SK-N-SH (cell line): ENCODE measurements at regions not wholly inside any gene's neighbourhood (a gene's known extent, or its start where the extent isn't known, plus 50 kb on each side); places are given as distances from the start of the nearest gene placed in this dataset.

Source experiments
- CTCF ChIA-PET: fragments of 300-600, 350-600 bp; formaldehyde crosslinking; extraction: SDS; loops from one replicate; lab custom pipeline; 2021; lab: Yijun Ruan, JAX
- POLR2A ChIA-PET: fragments of 350-600 bp; sonication (Branson Sonifier 250); formaldehyde crosslinking; extraction: SDS; loops from one replicate; lab custom pipeline; 2020; ENCODE audit warnings: antibody characterized with exemption, inconsistent platforms; lab: Yijun Ruan, JAX
- DNase-seq: peaks from one replicate; pipeline ENCODE4 v3.0.0; 2012
- H2AFZ ChIP-seq: fragments of 200-600 bp; sonication (generic); 2 replicates; pipeline ENCODE4 v1.8.1; 2016; ENCODE audit warnings: antibody characterized with exemption, mild to moderate bottlenecking, low read depth
- H3F3A ChIP-seq: fragments of 200-600 bp; sonication (generic); replicated peaks from 2 replicates; pipeline ENCODE3; 2016; ENCODE audit warnings: antibody characterized with exemption, mild to moderate bottlenecking; ENCODE audit not compliant: insufficient read depth
- H3K27ac ChIP-seq, 2 experiments: fragments of 200-500 bp in 1 of 2; fragments of 200-600 bp in 1 of 2; sonication (Bioruptor generic) in 1 of 2; sonication (generic), shearing (Covaris generic) in 1 of 2; 2 replicates each; pipeline versions ENCODE4 v1.5.1 to v1.6.1; 2014 to 2016; ENCODE audit warnings: low read depth in 2 of 2, inconsistent platforms in 1 of 2, low read length in 1 of 2, mild to moderate bottlenecking in 1 of 2, mixed read lengths in 1 of 2
- H3K27me3 ChIP-seq: fragments of 200-600 bp; sonication (generic), shearing (Covaris generic); 2 replicates; pipeline ENCODE4 v1.6.1; 2016; ENCODE audit warnings: mixed run types; ENCODE audit not compliant: insufficient read depth
- H3K36me3 ChIP-seq, 2 experiments: fragments of 200-500 bp in 1 of 2; fragments of 200-600 bp in 1 of 2; sonication (Bioruptor generic) in 1 of 2; sonication (generic) in 1 of 2; replicated peaks in 1 of 2; 2 replicates each; pipeline versions ENCODE3 to v1.5.1; 2014 to 2016; ENCODE audit warnings: low read length in 1 of 2, mild to moderate bottlenecking in 1 of 2; ENCODE audit not compliant: insufficient read depth in 2 of 2, control insufficient read depth in 1 of 2
- H3K4me1 ChIP-seq, 2 experiments: fragments of 200-500 bp in 1 of 2; fragments of 200-600 bp in 1 of 2; sonication (Bioruptor generic) in 1 of 2; sonication (generic), shearing (Covaris generic) in 1 of 2; 2 replicates each; pipeline versions ENCODE4 v1.5.1 to v1.6.1; 2014 to 2016; ENCODE audit warnings: low read depth in 1 of 2, low read length in 1 of 2, mixed run types in 1 of 2; ENCODE audit not compliant: insufficient read depth in 2 of 2, control insufficient read depth in 1 of 2
- H3K4me2 ChIP-seq: fragments of 200-600 bp; sonication (generic), shearing (Covaris generic); 2 replicates; pipeline ENCODE4 v1.6.1; 2017; ENCODE audit warnings: mixed run types
- H3K4me3 ChIP-seq, 2 experiments: fragments of 200-500 bp in 1 of 2; fragments of 200-600 bp in 1 of 2; sonication (Bioruptor generic) in 1 of 2; sonication (generic), shearing (Covaris generic) in 1 of 2; 2 replicates each; pipeline versions ENCODE4 v1.5.1 to v1.8.1; 2014 to 2016; ENCODE audit warnings: low read depth in 2 of 2, inconsistent platforms in 1 of 2, low read length in 1 of 2, mild to moderate bottlenecking in 1 of 2, mixed read lengths in 1 of 2, moderate library complexity in 1 of 2
- H3K79me2 ChIP-seq: fragments of 200-600 bp; sonication (generic); 2 replicates; pipeline ENCODE4 v1.8.1; 2017; ENCODE audit warnings: mild to moderate bottlenecking; ENCODE audit not compliant: insufficient read depth
- H3K9ac ChIP-seq: fragments of 200-600 bp; sonication (generic); 2 replicates; pipeline ENCODE4 v1.6.1; 2017; ENCODE audit warnings: mixed run types
- H3K9me2 ChIP-seq: fragments of 200-600 bp; sonication (generic); 2 replicates; pipeline ENCODE4 v1.6.1; 2017; ENCODE audit warnings: mixed run types
- H3K9me3 ChIP-seq: fragments of 200-600 bp; sonication (generic); 2 replicates; pipeline ENCODE4 v1.6.1; 2017; ENCODE audit warnings: mixed run types, mild to moderate bottlenecking, moderate library complexity
- H4K20me1 ChIP-seq: fragments of 200-600 bp; sonication (generic); 2 replicates; pipeline ENCODE4 v1.6.1; 2017; ENCODE audit warnings: mild to moderate bottlenecking, mixed run types; ENCODE audit not compliant: insufficient read depth
- CHD2 ChIP-seq: fragments of 150-350 bp; IDR thresholded peaks from 2 replicates; pipeline ENCODE4 v1.6.1; 2018; ENCODE audit warnings: low read length; ENCODE audit not compliant: partially characterized antibody
- CTCF ChIP-seq: fragments of 200-600 bp; sonication (generic); IDR thresholded peaks from 2 replicates; pipeline ENCODE4 v1.6.1; 2017; ENCODE audit warnings: antibody characterized with exemption, mild to moderate bottlenecking, moderate library complexity
- EP300 ChIP-seq, 2 experiments: IDR thresholded peaks; 2 replicates each; pipeline versions ENCODE4 v1.4.0 to v1.6.1; 2012; ENCODE audit warnings: borderline replicate concordance in 1 of 2, low read depth in 1 of 2, low read length in 1 of 2
- EZH2phosphoT487 ChIP-seq: fragments of 200-600 bp; sonication (generic); IDR thresholded peaks from 2 replicates; pipeline ENCODE4 v1.6.1; 2017; ENCODE audit warnings: low read depth, mixed run types, mild to moderate bottlenecking, antibody characterized with exemption, moderate library complexity, borderline replicate concordance
- FOSL2 ChIP-seq: IDR thresholded peaks from 2 replicates; pipeline ENCODE4 v1.4.0; 2012; ENCODE audit warnings: low read depth, mild to moderate bottlenecking, moderate library complexity, borderline replicate concordance
- IRF3 ChIP-seq: fragments of 150-350 bp; IDR thresholded peaks from 2 replicates; pipeline ENCODE4 v1.6.1; 2016; ENCODE audit warnings: mild to moderate bottlenecking, low read depth, low read length
- NRF1 ChIP-seq: IDR thresholded peaks from 2 replicates; pipeline ENCODE4 v1.6.1; 2012; ENCODE audit warnings: low read depth, mild to moderate bottlenecking, low read length
- RAD21 ChIP-seq: IDR thresholded peaks from 2 replicates; pipeline ENCODE4 v1.6.1; 2012; ENCODE audit warnings: mild to moderate bottlenecking, low read length
- RCOR1 ChIP-seq: fragments of 150-350 bp; IDR thresholded peaks from 2 replicates; pipeline ENCODE4 v1.6.1; 2017; ENCODE audit warnings: antibody characterized with exemption, low read length
- RXRA ChIP-seq: IDR thresholded peaks from 2 replicates; pipeline ENCODE4 v1.4.0; 2012; ENCODE audit warnings: low read depth, mild to moderate bottlenecking, borderline replicate concordance
- SMC3 ChIP-seq: IDR thresholded peaks from 2 replicates; pipeline ENCODE4 v1.6.1; 2012; ENCODE audit warnings: low read depth, low read length, improper control_type of control experiment
- TAF1 ChIP-seq: IDR thresholded peaks from 2 replicates; pipeline ENCODE4 v1.6.1; 2012; ENCODE audit warnings: low read depth, mild to moderate bottlenecking, low read length, moderate library complexity, borderline replicate concordance
- USF1 ChIP-seq: IDR thresholded peaks from 2 replicates; pipeline ENCODE4 v1.4.0; 2012; ENCODE audit warnings: low read depth, borderline replicate concordance
- YY1 ChIP-seq: IDR thresholded peaks from 2 replicates; pipeline ENCODE4 v1.4.0; 2012; ENCODE audit warnings: low read depth, mild to moderate bottlenecking
- ZBTB33 ChIP-seq: IDR thresholded peaks from 2 replicates; pipeline ENCODE4 v1.4.0; 2012; ENCODE audit warnings: low read depth, borderline replicate concordance
- WGBS: methylation state at CpG from one replicate; pipeline ENCODE4 v1.1.6; 2017; ENCODE audit warnings: low lambda C conversion rate; 5-methylcytosine and 5-hydroxymethylcytosine counted together
- TF ChIP-seq, protein P1 (sequence below): IDR thresholded peaks from 2 replicates; pipeline ENCODE4 v1.4.0; 2012; ENCODE audit warnings: low read depth
- TF ChIP-seq, protein P2 (sequence below): fragments of 150-350 bp; IDR thresholded peaks from 2 replicates; pipeline ENCODE4 v1.6.1; 2017; ENCODE audit warnings: antibody characterized with exemption, low read length, low read depth, borderline replicate concordance

GRCh38 chr5:174177531-174177930 is 132.0 kb downstream of the NSG2 start:
- TF ChIP-seq RXRA = no peak
- no peak for TF ChIP-seq YY1
- TF ChIP-seq USF1 = no peak
- TF ChIP-seq, protein P1, sequence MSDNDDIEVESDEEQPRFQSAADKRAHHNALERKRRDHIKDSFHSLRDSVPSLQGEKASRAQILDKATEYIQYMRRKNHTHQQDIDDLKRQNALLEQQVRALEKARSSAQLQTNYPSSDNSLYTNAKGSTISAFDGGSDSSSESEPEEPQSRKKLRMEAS = no peak
- TF ChIP-seq EZH2phosphoT487 = no peak
- no peak for TF ChIP-seq FOSL2
- TF ChIP-seq EP300 (IDR thresholded peaks at IDR 0.05; ENCODE audit: borderline replicate concordance in 1 of 2, low read depth in 1 of 2, low read length in 1 of 2) = no peak
- TF ChIP-seq, protein P2, sequence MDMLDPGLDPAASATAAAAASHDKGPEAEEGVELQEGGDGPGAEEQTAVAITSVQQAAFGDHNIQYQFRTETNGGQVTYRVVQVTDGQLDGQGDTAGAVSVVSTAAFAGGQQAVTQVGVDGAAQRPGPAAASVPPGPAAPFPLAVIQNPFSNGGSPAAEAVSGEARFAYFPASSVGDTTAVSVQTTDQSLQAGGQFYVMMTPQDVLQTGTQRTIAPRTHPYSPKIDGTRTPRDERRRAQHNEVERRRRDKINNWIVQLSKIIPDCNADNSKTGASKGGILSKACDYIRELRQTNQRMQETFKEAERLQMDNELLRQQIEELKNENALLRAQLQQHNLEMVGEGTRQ = no peak
- no peak for TF ChIP-seq CTCF
- no peak for TF ChIP-seq RAD21
- TF ChIP-seq CHD2 = no peak
- Histone ChIP-seq H3K4me1 (peaks cover 0 to 21% of the 10 kb centered on the region in 2 experiments; a peak in 1 of 4 replicates), H3K4me3 (no peak overlapping the region), H3K27ac (no peak overlapping the region; a peak in 1 of 4 replicates), H3K9ac (no peak overlapping the region), H3K79me2 (no peaks in the 10 kb centered on the region), H3K9me3 (no peaks in the 10 kb centered on the region), H3F3A (no peaks in the 10 kb centered on the region), H3K27me3 (no peaks in the 10 kb centered on the region), H2AFZ (no peak overlapping the region), H3K36me3 (no peaks in the 10 kb centered on the region), H4K20me1 (no peaks in the 10 kb centered on the region), H3K4me2 (no peak overlapping the region), H3K9me2 (no peaks in the 10 kb centered on the region)
- DNase-seq = no peak
- CTCF ChIA-PET = no interaction called here
- 66% methylated on average over 6 of the region's 6 CpGs for WGBS
- POLR2A ChIA-PET = no interaction called here

GRCh38 chr5:174177976-174178605 is 132.6 kb downstream of the NSG2 start:
- Histone ChIP-seq H3F3A (no peaks in the 10 kb centered on the region), H4K20me1 (no peaks in the 10 kb centered on the region), H3K9ac (no peak overlapping the region), H3K4me3 (no peak overlapping the region), H3K4me2 (no peak overlapping the region), H3K27ac (no peak overlapping the region), H3K9me3 (no peaks in the 10 kb centered on the region), H3K79me2 (no peaks in the 10 kb centered on the region), H2AFZ (no peak overlapping the region), H3K9me2 (no peaks in the 10 kb centered on the region), H3K27me3 (no peaks in the 10 kb centered on the region), H3K4me1 (peaks cover 0 to 21% of the 10 kb centered on the region in 2 experiments; a peak in 1 of 4 replicates), H3K36me3 (no peaks in the 10 kb centered on the region)
- no peak for DNase-seq
- POLR2A ChIA-PET = no interaction called here
- WGBS = 75% methylated on average over 6 of the region's 6 CpGs
- CTCF ChIA-PET = interaction anchor here (1.2 kb wide), 1 partner anchor 19 kb away, joined by 3 read pairs; no protein-coding TSS in a partner anchor
- TF ChIP-seq EZH2phosphoT487 (no peak), RXRA (no peak), RAD21 (no peak), ZBTB33 (no peak), FOSL2 (no peak), RCOR1 (no peak), CHD2 (no peak), NRF1 (no peak), SMC3 (no peak), IRF3 (no peak), TAF1 (no peak)
- TF ChIP-seq, protein P1 = no peak
